CD1c-positive myeloid dendritic cell (primary cell): ENCODE measurements at regions not wholly inside any gene's neighbourhood (a gene's known extent, or its start where the extent isn't known, plus 50 kb on each side); places are given as distances from the start of the nearest gene placed in this dataset.

ENCODE experiments used
- DNase-seq: peaks from one replicate; pipeline ENCODE4 v3.0.0-alpha.2; 2016; ENCODE audit errors: extremely low spot score

DNA sequence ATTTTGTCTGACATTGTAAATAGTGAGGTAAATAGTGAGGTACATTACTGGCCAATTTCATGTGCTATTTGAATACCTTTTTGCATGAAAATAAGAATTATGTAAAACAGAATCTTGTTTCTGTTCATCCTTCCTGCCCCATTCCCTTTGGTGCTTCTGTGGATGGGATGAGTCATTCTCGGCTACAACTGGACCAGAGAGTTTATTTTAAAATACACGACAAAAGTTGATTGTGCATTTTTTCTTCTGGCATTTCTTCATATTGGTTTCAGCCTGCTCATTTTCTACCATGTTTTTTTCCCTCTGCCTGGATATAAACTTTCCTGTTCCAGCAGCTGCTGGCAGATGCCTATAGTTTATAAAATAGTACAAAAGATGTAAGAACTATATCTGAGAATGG is 107.5 kb downstream of the CYSLTR2 start:
- no peak for DNase-seq

DNA sequence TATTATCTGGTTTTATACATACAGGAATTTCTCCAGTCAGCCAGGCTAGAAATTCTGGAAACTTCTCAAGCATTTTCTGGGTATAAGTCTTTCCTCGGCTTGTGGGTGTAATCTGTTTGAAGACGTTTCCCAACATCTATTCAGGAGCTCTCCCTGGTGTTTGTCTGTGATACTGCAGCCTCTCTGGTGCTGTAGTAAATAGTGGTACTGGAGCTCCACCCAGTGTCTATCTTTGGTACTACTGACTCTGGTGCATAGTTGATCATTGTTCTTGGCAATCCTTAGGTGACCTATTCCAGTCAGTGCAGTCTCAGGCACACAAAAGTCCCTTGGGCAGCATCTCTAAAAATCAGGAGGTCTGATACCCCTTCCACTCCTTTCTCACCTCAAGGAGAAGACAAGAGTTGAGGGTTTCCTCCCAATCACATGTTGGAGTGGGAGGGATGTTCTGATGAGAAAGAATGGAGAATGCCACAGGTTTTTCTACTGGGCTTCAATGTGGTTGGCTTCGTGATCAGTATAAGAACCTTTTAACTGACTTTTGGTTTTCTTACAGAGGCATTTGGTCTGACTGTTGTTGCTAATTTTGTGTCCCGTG is 115.5 kb downstream of the CYSLTR2 start:
- peak; percentile 93 for DNase-seq

DNA sequence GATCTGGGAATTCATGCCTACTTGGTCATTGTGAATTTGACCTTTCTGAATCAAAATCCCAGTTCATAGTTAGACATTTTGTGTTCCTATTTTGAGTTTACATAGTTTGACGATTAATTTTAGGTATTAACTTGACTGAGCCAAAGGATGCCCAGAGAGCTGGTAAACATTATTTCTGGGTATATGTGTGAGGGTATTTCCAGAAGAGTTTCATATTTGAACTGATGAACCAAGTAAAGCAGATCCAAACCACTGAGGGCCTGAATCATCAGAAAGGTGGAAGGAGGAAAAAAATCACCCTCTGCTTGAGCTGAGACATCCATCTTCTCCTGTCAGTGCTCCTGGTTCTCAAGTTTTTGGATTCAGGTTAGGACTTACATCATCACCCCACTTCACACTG is 116.6 kb downstream of the CYSLTR2 start:
- no peak for DNase-seq

DNA sequence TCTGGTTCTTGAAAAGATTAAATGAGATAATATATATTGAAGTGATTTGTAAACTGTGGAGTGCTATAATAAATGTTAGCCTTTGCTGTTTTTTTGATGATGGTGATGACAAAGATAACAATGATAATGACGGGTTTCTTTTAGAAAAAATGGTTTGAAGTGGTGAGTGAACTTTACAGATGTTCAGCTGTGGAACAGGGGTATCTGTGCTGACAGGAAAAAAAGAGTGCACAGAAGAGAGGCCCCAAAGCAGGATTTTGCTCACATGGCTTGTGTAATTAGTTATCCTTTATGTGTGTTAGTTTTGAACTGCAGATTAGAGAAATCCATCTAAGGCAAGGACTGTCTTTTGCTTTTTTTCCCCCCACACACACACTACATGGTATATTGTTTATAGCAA is 119.2 kb downstream of the CYSLTR2 start:
- no peak for DNase-seq

DNA sequence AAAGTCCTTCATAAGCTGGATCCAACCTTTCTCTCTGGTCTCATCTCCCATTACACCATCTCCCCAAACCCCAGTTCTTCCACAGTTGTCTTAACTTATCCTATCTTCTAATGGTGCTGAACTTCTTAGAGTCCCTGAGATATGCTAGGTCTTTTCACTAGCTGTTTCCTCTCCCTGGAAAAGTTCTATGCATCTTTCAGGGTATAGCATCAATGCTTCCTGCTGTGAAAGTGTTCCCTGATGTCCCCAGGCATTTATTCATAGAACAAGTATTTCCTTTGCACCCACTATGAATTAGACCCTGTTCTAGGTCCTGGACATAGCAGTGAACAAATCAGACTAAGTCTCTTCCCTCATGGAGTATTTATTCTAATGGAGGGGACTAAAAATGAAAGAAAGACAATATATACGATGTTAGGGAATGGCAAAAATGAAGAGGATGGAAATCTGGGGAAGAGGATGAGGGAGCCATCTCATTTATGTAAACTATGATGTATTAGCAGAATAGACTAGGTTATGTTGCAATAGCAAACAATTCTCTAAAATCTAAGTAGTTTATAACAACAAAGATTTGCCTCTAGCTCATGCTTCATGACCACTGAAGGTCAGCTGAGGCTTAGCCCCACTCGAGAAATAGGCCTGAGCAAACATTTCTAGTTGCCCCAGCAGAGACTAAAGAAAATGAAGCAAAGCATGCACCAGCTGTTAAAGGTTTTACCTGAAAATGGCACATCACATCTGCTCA is 120.0 kb downstream of the CYSLTR2 start:
- DNase-seq: no peak

DNA sequence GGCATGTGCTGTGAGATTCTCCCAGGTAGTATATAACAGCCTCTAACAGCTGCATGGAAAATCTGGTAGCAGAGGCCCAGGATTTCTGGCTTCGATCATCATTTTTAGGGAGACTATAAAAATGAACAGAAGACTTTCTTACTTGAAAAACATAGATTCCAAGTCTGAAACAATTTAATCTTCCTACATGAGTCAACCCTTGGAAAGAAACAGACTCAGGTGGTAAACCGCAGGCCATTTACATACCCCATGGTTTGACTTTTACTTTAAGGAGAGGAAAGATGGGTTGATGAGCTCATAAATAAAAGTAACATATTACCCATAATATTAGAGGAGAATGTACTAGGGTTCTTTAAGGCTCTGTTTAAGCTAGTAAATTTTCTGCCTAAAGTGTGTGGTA is 121.6 kb downstream of the CYSLTR2 start:
- DNase-seq: no peak

DNA sequence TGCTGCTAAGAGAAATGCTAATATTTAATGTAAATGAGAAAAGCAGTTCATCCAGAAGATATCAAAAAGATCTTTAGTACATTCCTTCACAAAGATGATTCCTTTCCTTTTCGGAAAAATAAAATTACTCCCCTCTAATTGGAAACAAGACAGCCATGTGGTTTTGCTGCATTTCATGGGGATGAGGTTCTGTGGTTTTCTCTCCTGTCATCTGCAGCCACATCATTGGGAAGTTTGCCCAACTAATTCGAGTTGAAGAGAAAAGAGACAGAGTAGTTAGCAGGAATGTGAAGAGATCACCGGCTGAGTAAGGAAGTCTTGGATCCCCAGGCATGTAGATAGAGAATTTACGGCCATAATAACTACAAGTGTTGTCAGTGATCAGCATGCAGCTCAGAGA is 122.1 kb downstream of the CYSLTR2 start:
- DNase-seq: no peak

DNA sequence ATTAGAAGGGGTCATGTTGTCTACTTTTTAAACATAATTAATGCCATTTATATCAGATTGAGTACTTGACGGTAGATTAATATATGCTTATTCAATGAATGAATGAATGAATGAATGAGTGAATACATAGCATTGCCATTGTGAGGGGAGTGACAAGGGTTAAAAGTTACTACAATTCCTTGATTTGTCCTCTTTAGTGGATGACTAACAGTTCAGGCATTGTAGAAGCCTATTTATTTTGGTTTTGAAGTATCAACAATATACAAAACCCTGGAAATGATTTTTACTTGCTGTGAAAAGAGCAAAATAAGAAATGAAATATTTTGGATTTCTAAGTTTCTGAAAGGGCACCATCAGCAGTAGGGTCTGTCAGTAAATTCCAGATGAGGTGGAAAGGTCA is 122.7 kb downstream of the CYSLTR2 start:
- no peak for DNase-seq

DNA sequence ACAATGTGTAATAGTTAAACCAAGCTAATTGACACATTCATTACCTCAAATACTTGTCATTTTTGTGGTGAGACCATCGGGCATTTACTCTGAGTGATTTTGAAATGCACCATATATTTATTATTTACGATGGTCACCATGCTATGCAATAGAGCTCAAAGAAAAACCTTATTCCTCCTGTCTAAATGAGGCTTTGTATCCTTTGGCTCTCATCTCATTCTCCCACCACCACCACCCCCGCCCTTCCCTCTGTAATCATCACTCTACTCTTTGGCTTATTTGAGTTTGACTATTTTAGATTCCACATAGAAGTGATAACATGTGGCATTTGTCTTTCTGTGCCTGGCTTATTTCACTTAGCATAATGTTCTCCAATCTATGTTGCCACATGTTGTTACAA is 124.9 kb downstream of the CYSLTR2 start:
- DNase-seq: no peak

DNA sequence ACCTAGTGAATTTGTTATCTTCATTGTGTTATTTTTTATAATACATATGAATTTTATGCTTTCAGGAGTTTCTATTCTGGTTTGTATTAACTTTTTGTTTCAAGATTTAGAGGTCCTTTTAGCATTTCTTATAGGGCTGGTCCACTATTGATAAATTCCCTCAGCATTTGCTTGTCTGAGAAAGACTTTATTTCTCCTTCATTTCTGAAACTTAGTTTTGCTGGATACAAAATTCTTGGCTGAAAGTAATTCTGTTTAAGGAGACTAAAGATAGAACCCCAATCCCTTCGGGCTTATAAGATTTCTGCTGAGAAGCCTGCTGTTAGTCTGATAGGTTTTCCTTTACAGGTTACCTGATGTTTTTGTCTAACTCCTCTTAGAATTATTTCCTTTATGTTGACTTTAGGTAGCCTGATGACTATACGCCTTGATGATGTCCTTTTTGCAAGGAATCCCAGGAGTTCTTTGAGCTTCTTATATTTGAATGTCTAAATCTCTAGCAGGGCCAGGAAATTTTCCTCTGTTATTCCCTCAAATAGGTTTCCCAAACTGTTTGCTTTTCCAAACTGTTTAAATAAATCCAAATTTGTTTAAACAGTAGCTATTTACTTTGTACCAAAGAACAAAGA is 127.1 kb downstream of the CYSLTR2 start:
- DNase-seq: no peak

DNA sequence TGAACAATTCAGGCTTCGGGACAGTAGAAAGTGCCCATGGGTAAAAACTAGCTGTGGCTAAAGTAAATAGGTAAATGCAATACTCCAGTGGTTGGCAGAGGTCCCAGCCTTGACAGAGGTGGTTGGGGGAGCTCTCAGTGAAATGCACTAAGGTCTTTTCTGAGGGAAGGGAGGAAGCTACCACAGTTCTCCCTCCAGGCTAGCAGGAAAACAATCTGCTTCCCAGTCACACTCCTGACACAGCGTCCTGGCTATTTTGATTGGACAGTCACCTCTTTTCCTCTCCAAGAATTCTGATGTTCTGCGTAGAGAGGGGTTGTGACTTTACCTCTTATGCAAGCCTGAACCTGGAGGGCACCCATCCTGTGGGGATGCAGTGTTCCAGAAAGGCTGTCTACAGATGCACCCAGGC is 128.7 kb downstream of the CYSLTR2 start:
- DNase-seq: no peak

DNA sequence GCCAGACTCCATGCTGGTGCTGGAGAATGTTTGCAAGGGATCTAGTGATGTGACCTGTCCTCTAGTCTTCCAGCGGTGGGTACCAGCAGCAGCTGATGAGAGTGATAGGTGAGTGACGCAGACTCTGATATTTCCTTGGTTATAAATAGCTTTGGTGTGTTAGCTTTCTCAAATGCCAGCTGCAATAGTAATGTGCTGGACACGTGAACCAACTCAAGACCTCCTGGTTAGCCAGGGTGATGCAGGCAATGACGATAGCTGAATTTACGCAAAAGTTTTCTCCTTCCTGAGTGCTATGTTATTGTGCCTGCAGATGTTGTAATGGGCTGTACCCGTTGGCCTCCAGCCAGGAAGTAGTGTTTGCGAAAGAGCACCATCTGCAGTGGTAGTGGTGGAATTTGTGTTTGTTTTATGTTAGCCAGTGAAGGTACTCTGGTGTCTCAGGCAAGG is 129.5 kb downstream of the CYSLTR2 start:
- DNase-seq: peak; percentile 86

DNA sequence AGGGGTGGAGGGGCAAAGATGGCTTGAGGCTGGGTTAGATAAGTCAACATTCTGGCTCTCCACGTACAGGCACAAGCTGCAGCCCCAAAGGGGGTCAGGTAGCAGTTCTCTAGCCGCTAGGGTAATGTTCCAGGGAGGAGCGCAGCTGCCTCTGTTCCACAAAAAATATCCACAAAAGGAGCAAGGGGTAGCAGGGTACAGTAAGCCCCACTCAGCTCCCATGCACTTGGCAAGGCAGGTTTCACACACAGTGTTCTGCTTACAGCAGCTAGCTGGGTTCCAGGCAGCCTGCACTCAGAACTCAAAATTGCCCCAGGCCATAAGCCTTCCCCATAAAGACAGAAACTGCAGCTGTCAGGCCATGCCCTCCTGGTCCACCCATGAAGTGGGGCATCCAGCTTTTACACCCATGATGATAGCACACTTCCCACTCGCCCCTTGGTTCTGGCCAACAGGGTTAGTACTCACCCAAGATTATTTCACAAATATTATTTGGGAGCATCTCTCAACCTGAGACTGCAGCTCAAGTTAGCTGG is 130.0 kb downstream of the CYSLTR2 start:
- no peak for DNase-seq

DNA sequence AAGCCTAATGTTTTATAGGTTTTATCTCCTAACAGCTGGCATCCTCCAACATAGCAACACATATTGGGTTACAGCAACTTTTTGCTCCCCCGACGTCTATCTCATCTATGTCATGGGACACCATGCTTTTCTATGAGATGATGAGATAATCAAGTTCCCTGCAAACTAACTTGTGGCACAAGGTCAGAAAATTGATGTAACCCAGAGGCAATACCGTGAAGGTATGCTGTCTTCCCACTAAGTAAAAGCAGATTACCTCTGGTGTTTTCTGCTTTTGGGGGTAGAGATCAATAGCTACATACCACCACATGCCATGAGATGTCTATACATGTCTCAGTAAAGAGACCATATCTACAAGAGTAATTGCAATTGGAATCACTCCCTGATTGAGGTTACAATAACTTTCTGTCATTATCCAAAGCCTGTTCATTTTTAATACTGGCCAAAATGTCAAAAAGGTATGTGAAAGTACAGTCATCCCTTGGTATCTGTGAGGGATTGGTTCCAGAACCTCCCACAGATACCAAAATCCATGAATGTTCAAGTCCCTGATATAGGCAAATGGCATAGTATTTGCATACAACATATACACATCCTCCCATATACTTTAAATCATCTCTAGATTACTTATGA is 131.3 kb downstream of the CYSLTR2 start:
- DNase-seq: no peak

DNA sequence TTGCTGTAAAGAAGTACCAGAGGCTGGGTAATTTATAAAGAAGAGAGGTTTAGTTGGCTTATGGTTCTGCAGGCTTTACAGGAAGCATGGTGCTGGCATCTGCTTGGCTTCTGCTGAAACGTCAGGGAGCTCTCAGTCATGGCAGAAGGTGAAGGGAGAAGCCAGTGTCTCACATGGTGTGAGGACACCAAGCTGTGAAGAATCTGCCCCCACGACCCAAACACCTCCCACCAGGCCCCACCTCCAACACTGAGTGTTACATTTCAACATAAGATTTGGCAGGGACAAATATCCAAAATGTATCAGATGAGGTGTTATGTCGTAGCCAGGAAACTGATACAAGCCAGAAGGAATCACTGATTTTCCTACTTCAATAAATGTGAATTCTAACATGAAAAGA is 136.5 kb downstream of the CYSLTR2 start:
- no peak for DNase-seq

DNA sequence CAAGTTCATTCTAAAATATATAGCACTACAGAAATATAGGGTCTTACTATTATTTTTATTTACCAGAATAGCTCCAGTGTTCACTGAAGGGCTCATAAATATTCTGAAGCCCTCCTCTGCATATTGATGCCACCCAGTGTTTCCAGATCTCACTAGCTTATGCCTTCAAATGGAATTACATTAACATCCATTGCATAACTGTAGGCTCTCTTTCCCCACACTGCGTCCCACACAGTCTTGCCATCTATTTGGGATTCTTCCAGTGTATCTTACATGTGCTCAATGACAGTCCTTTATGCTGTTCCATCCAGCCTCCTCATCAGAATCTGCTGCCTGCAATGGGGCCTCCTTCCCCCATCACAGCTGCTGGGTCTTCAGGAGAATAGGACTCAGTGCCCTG is 137.2 kb downstream of the CYSLTR2 start:
- no peak for DNase-seq

DNA sequence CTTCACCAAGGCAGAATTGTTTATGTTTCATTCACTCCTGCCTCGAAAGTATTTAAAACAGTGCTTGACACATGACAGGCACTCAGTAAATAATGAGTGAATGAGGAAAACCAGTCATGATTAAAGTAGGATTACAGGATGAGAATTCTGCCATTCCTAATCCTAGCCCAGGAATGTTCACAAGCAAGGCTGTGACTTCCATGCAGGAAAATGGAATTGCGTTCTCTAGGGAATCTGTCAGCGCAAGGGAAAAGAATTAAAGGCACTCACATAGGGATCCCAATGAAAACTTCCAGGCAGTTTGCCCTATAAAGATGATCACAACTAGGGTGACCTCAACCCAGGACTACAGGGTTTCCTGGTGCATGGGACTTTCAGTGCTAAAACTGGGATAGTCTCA is 143.4 kb downstream of the CYSLTR2 start:
- no peak for DNase-seq

DNA sequence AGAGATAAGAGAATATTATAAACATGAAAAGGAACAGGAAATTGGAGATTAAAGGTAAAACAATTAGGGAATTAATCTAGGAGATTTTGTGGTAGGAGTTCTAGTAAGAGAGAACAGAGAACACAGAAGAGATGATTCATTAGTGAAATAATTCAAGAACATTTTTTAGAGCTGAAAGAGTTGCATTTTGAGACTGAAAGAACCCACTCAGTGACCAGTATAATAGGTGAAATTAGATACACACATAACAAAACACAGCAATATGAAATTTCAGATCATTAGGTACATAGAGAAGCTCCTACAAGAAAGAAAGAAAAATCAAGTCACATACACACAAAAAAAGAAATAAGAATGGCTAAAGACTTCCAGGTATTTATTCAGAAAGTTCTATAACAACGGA is 144.0 kb downstream of the CYSLTR2 start:
- DNase-seq: no peak

DNA sequence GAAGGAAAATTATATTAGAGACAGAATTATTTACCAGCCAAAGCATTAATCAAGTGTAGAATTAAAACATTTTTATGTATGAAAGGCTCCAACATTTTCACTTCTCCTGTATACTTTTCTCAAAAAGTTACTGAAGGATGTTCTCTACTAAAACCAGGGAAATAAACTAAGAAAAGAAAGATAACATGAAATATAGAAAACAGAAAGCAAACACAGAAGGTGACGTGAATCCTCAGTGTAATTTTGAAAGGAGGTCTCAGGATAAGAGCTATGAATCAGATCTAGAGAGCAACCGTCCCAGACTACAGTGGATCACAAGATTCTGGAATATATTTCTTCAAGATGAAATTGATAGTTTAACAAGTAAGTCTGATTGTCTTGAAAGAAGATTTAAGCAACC is 144.5 kb downstream of the CYSLTR2 start:
- no peak for DNase-seq

DNA sequence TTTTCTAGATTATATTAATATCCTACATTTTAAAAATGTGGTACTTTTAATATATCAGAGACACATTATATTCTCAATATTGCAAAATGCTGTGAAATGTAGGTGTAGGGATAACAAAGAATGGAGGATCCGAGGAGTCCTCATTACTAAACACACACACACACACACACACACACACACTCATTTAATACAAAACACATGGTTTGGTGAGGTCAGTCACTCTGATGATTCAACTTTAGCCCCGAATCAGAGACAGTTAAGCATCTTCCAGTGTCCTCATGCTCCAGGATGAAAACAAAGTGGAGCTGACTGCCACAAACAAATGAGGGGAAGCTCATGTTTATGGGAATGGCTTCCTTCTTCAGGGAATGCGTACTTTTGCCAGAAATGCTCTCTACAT is 147.5 kb downstream of the CYSLTR2 start:
- no peak for DNase-seq

DNA sequence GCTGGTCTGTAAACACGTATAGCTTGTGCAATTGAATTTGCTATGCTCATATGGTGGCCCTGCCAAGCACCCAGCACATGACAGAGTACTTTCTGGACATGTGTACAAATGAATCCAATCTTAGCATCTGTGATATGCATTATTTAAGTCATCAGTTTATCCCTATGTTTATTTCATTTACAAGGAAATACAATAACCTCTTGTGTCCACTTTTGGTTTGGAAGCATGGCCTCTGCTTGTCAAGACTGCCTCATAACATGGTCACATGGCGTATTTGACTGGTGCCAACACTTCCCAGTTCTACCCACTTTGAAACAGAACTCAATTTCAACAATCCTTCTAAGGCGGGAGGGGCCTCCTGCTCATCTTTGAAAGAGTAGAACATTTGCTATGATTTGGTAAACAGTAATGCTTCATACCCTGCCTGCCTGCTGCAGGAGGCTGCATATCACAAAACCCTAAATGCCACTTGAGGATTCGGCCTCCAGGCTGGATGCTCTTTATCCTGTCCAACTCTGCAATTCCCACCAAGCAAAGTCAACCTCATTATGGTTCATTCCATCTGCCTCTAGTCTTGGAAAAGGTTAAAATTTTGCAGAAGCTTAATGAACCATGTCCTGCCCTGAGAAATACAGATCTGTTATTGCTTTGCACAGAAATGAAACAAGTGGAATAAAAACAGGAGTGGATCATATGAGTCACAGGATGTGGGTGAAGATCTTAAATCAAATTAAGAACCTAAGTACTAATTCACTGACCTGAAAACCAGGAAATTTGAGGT is 151.3 kb downstream of the CYSLTR2 start:
- DNase-seq: no peak

DNA sequence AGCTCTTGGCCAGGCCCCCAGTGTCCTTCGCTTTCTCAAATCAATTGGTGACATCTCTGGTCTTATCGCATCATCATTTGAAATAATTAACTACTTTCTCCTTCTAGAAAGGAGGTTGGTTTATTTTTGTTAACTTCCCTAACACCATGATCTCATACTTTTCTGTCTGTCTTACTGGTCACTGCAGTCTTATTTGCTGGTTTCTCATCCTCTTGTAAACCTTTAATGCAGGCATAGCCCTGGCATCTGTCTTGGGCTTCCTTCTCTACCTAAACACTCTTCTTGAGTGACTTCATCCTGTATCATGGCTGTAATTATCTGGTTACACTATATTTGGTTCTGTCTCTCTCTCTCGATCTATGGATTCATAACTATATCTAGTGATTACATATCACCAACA is 152.8 kb downstream of the CYSLTR2 start:
- peak; percentile 7 for DNase-seq
